CD4-positive, alpha-beta T cell treated with Interferon alpha-2 for 1 hour (primary cell): ENCODE measurements at regions not wholly inside any gene's neighbourhood (a gene's known extent, or its start where the extent isn't known, plus 50 kb on each side); places are given as distances from the start of the nearest gene placed in this dataset.
"Not testable (repeated sequence)": the region's sequence is repeated elsewhere in the genome, so short reads cannot be mapped to it uniquely, and the experiment has no call there.

Experiments used
- DNase-seq, 2 donors: peaks; one replicate each; pipeline ENCODE4 v3.0.0-alpha.2; 2020 to 2022

- DNase-seq = no peak
These were observed 61.5 kb downstream of the PRSS23 start for GRCh38 chr11:86861810-86862209.

- no peak for DNase-seq
These were observed 63.1 kb downstream of the PRSS23 start for GRCh38 chr11:86863476-86863875.

GRCh38 chr11:86865436-86865835 is 65.1 kb downstream of the PRSS23 start:
- DNase-seq = no peak

GRCh38 chr11:86869531-86869930 is 69.2 kb downstream of the PRSS23 start:
- no peak for DNase-seq

GRCh38 chr11:86869966-86870570 is 69.7 kb downstream of the PRSS23 start:
- peak in 1 of 2 donors; percentile 35 for DNase-seq

GRCh38 chr11:86873573-86874083 is 73.3 kb downstream of the PRSS23 start:
- no peak for DNase-seq

GRCh38 chr11:86874304-86875056 is 74.1 kb downstream of the PRSS23 start:
- no peak for DNase-seq

- no peak for DNase-seq
These were observed 76.4 kb downstream of the PRSS23 start for GRCh38 chr11:86876716-86877234.

- DNase-seq = no peak
These were observed 77.2 kb downstream of the PRSS23 start for GRCh38 chr11:86877503-86877902.

GRCh38 chr11:86879241-86879640 is 76.0 kb downstream of the FZD4 start:
- not testable (repeated sequence) for DNase-seq

GRCh38 chr11:86885311-86885710 is 69.9 kb downstream of the FZD4 start:
- DNase-seq = no peak

- DNase-seq = no peak
These were observed 66.8 kb downstream of the FZD4 start for GRCh38 chr11:86888164-86889000.

GRCh38 chr11:86889001-86889341 is 66.2 kb downstream of the FZD4 start:
- no peak for DNase-seq

GRCh38 chr11:86891036-86891435 is 64.2 kb downstream of the FZD4 start:
- DNase-seq = no peak

- DNase-seq = no peak
These were observed 62.0 kb downstream of the FZD4 start for GRCh38 chr11:86893235-86893634.
